ENCODE measurements at regions not wholly inside any gene's neighbourhood (a gene's known extent, or its start where the extent isn't known, plus 50 kb on each side); places are given as distances from the start of the nearest gene placed in this dataset.
"Not testable (repeated sequence)": the region's sequence is repeated elsewhere in the genome, so short reads cannot be mapped to it uniquely, and the experiment has no call there.

- DNase-seq = no peak
Measured at GRCh38 chr2:176826984-176827668, 385.5 kb upstream of the HNRNPA3 start.

GRCh38 chr2:176830362-176830761 lies 382.2 kb upstream of the HNRNPA3 start:
- DNase-seq = peak; percentile 18 to 31

GRCh38 chr2:176832086-176832485 lies 380.5 kb upstream of the HNRNPA3 start:
- no peak for DNase-seq

- no peak for DNase-seq
Measured at GRCh38 chr2:176833671-176834070, 378.9 kb upstream of the HNRNPA3 start.

GRCh38 chr2:176834226-176834625 lies 378.4 kb upstream of the HNRNPA3 start:
- no peak for DNase-seq

- no peak for DNase-seq
Measured at GRCh38 chr2:176843208-176843607, 369.4 kb upstream of the HNRNPA3 start.

- DNase-seq = no peak
Measured at GRCh38 chr2:176844461-176844860, 368.1 kb upstream of the HNRNPA3 start.

- no peak for DNase-seq
Measured at GRCh38 chr2:176845718-176846117, 366.9 kb upstream of the HNRNPA3 start.

GRCh38 chr2:176847575-176847974 lies 365.0 kb upstream of the HNRNPA3 start:
- no peak for DNase-seq

- no peak for DNase-seq
Measured at GRCh38 chr2:176848844-176849243, 363.8 kb upstream of the HNRNPA3 start.

- no peak for DNase-seq
Measured at GRCh38 chr2:176851200-176851888, 361.2 kb upstream of the HNRNPA3 start.

GRCh38 chr2:176851889-176852483 lies 360.6 kb upstream of the HNRNPA3 start:
- DNase-seq = no peak

- DNase-seq = peak; percentile 27 to 55
Measured at GRCh38 chr2:176852667-176853066, 359.9 kb upstream of the HNRNPA3 start.

- DNase-seq = no peak
Measured at GRCh38 chr2:176854062-176854461, 358.5 kb upstream of the HNRNPA3 start.

GRCh38 chr2:176854878-176855277 lies 357.7 kb upstream of the HNRNPA3 start:
- DNase-seq = no peak

- no peak for DNase-seq
Measured at GRCh38 chr2:176856683-176857082, 355.9 kb upstream of the HNRNPA3 start.

GRCh38 chr2:176865336-176865735 lies 347.3 kb upstream of the HNRNPA3 start:
- no peak for DNase-seq

GRCh38 chr2:176872406-176872805 lies 340.2 kb upstream of the HNRNPA3 start:
- no peak for DNase-seq

- DNase-seq = no peak
Measured at GRCh38 chr2:176873403-176873802, 339.2 kb upstream of the HNRNPA3 start.

- DNase-seq = no peak
Measured at GRCh38 chr2:176876493-176877103, 336.0 kb upstream of the HNRNPA3 start.

- DNase-seq = no peak
Measured at GRCh38 chr2:176879426-176879995, 333.1 kb upstream of the HNRNPA3 start.

- DNase-seq = not testable (repeated sequence)
Measured at GRCh38 chr2:176882045-176882444, 330.5 kb upstream of the HNRNPA3 start.

GRCh38 chr2:176885001-176885643 lies 327.5 kb upstream of the HNRNPA3 start:
- no peak for DNase-seq

All from CD4-positive, alpha-beta T cell treated with Interleukin-1 beta for 1 hour (primary cell).